Smooth muscle cell (in vitro differentiated cells): ENCODE measurements at regions not wholly inside any gene's neighbourhood (a gene's known extent, or its start where the extent isn't known, plus 50 kb on each side); places are given as distances from the start of the nearest gene placed in this dataset.
"Not testable (repeated sequence)": the region's sequence is repeated elsewhere in the genome, so short reads cannot be mapped to it uniquely, and the experiment has no call there.

ENCODE experiments used
- DNase-seq: peaks from one replicate; lab custom pipeline; 2025; ENCODE audit not compliant: unreplicated experiment; lab: John Stamatoyannopoulos, UW
- H2AFZ ChIP-seq: fragments of 200-600 bp; sonication (generic); 2 replicates; pipeline ENCODE4 v1.6.0; 2016; ENCODE audit warnings: antibody characterized with exemption, low read depth, mild to moderate bottlenecking
- H3F3A ChIP-seq: fragments of 200-600 bp; sonication (generic); 2 replicates; pipeline ENCODE4 v1.6.0; 2017; ENCODE audit warnings: antibody characterized with exemption, low read depth
- H3K27ac ChIP-seq: fragments of 200-600 bp; sonication (generic); 2 replicates; pipeline ENCODE4 v1.5.1; 2016; ENCODE audit warnings: low read depth, mild to moderate bottlenecking
- H3K27me3 ChIP-seq: fragments of 200-600 bp; sonication (generic); 2 replicates; pipeline ENCODE4 v1.6.1; 2016; ENCODE audit warnings: low read depth, mild to moderate bottlenecking
- H3K36me3 ChIP-seq: fragments of 200-600 bp; sonication (generic); 2 replicates; pipeline ENCODE4 v1.5.1; 2016; ENCODE audit warnings: low read depth
- H3K4me1 ChIP-seq: fragments of 200-600 bp; sonication (generic); 2 replicates; pipeline ENCODE4 v1.5.1; 2016; ENCODE audit warnings: low read depth
- H3K4me2 ChIP-seq: fragments of 200-600 bp; sonication (generic); 2 replicates; pipeline ENCODE4 v1.6.0; 2016; ENCODE audit warnings: mild to moderate bottlenecking
- H3K4me3 ChIP-seq: fragments of 200-600 bp; sonication (generic); 2 replicates; pipeline ENCODE4 v1.5.1; 2016; ENCODE audit warnings: mild to moderate bottlenecking
- H3K79me2 ChIP-seq: fragments of 200-600 bp; sonication (generic); 2 replicates; pipeline ENCODE4 v1.6.0; 2016; ENCODE audit warnings: low read depth, mild to moderate bottlenecking
- H3K9ac ChIP-seq: fragments of 200-600 bp; sonication (generic); 2 replicates; pipeline ENCODE4 v1.6.0; 2016; ENCODE audit warnings: low read depth
- H3K9me3 ChIP-seq: fragments of 200-600 bp; sonication (generic); replicated peaks from 2 replicates; pipeline ENCODE4 v1.5.1; 2016; ENCODE audit warnings: low read depth
- H4K20me1 ChIP-seq: fragments of 200-600 bp; sonication (generic); 2 replicates; pipeline ENCODE4 v1.6.0; 2016; ENCODE audit warnings: low read depth
- WGBS: methylation state at CpG from one replicate; pipeline ENCODE4 v1.1.7; 2016; ENCODE audit warnings: low lambda C conversion rate; 5-methylcytosine and 5-hydroxymethylcytosine counted together
- TF ChIP-seq, protein P1 (sequence below): fragments of 200-600 bp; sonication (generic); IDR thresholded peaks from 2 replicates; pipeline ENCODE4 v1.5.1; 2017; ENCODE audit warnings: borderline replicate concordance, mild to moderate bottlenecking, antibody characterized with exemption; ENCODE audit not compliant: insufficient read depth, poor library complexity, severe bottlenecking

DNA sequence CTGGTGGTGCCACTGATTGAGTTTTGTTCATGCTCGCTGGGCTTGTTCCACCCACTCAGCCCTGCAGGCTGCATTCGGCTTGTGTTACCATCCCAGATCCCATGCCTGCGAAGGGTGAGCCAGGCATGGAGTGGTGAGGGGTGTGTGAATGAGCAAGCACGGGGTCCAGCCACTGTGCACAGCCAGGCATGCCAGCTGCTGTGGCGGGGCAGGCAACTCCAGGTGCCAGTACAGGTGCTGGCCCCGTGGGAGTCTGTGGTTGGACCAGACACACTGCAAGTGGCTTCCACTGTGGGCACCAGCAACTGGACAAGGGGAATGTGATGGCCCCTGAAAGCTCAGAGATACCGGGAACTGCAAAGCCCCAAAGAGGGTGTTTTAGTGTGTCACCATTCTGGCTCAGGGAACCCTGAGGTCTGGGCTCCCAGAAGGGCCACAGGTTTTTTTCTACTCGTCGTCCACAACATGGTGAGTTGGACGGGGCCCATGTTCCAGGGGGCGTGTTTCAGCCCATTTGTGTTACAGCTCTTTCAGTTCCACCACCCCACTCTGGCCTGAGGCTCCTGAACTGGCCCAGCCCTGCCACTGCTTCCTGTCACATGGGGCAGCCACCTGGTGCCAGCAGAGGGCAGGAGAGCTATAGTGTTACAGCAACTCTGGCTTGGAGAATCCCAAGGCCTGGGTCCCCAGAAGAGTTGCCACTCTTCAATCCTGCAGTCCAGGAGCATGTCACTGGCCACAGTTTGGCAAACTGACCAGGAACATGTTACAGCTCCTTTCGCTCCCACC lies 217.0 kb upstream of the OBI1 start:
- no peak overlapping the region for H3K27ac ChIP-seq
- no peaks in the 10 kb centered on the region for H3K4me1 ChIP-seq
- no peak overlapping the region for H3K9ac ChIP-seq
- H3K36me3 ChIP-seq: no peaks in the 10 kb centered on the region
- no peak overlapping the region for H3K4me2 ChIP-seq
- DNase-seq: no peak
- no peak overlapping the region for H2AFZ ChIP-seq
- H4K20me1 ChIP-seq: no peaks in the 10 kb centered on the region
- H3K9me3 ChIP-seq: no peaks in the 10 kb centered on the region
- H3K27me3 ChIP-seq: no peaks in the 10 kb centered on the region
- TF ChIP-seq, protein P1, sequence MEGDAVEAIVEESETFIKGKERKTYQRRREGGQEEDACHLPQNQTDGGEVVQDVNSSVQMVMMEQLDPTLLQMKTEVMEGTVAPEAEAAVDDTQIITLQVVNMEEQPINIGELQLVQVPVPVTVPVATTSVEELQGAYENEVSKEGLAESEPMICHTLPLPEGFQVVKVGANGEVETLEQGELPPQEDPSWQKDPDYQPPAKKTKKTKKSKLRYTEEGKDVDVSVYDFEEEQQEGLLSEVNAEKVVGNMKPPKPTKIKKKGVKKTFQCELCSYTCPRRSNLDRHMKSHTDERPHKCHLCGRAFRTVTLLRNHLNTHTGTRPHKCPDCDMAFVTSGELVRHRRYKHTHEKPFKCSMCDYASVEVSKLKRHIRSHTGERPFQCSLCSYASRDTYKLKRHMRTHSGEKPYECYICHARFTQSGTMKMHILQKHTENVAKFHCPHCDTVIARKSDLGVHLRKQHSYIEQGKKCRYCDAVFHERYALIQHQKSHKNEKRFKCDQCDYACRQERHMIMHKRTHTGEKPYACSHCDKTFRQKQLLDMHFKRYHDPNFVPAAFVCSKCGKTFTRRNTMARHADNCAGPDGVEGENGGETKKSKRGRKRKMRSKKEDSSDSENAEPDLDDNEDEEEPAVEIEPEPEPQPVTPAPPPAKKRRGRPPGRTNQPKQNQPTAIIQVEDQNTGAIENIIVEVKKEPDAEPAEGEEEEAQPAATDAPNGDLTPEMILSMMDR: no peak
- WGBS: 87% methylated on average over 12 of the region's 12 CpGs
- no peaks in the 10 kb centered on the region for H3K79me2 ChIP-seq
- no peaks in the 10 kb centered on the region for H3F3A ChIP-seq
- H3K4me3 ChIP-seq: no peak overlapping the region

DNA sequence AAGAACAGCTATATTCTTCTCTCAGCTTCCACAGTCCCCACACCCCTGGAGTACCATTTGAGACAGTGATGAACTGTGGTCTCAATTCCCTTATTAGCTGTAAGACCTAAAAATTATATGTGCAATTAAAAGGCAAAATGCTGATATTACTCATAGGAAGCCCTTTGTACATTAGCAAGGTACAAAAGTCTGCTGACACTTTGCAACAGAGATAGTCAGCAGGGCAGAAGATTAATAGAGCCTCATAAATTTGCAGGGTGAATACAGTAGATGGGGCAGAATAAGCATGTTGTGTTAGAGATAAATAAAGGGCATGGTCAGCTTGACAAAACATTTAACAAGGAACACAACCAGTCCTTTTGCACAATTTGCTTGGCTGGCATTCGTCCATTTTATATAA lies 210.0 kb upstream of the OBI1 start:
- H3K9me3 ChIP-seq: no peaks in the 10 kb centered on the region
- 50% methylated on average over 1 of the region's 1 CpG for WGBS
- no peaks in the 10 kb centered on the region for H3K36me3 ChIP-seq
- H3K9ac ChIP-seq: no peak overlapping the region
- no peak overlapping the region for H2AFZ ChIP-seq
- no peaks in the 10 kb centered on the region for H3K79me2 ChIP-seq
- H3K27ac ChIP-seq: no peak overlapping the region
- no peaks in the 10 kb centered on the region for H4K20me1 ChIP-seq
- no peaks in the 10 kb centered on the region for H3F3A ChIP-seq
- DNase-seq: no peak
- TF ChIP-seq, protein P1: no peak
- no peaks in the 10 kb centered on the region for H3K4me1 ChIP-seq
- H3K4me2 ChIP-seq: no peak overlapping the region
- no peak overlapping the region for H3K4me3 ChIP-seq
- H3K27me3 ChIP-seq: peaks cover 7% of the 10 kb centered on the region

DNA sequence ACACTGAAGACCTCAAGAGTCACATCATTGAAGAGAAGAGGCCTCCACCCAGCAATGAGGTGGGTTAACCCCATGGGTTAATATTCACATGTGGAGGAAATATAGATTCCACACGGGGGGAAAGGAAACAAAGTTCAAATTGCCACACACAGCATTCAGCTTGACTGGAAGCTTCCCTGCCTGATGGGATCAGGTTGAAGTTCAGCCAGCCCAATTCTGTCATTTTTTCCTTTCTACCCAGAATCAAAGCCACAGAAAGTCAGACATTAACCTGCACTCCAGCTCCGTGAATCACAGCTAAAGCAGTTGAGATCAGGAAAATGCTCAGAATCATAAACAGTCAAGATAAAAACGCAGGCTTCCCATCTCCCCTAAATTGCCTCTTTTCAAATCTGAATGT lies 208.7 kb upstream of the OBI1 start:
- no peak overlapping the region for H3K4me3 ChIP-seq
- H2AFZ ChIP-seq: no peak overlapping the region
- H3K36me3 ChIP-seq: no peaks in the 10 kb centered on the region
- no peak overlapping the region for H3K4me2 ChIP-seq
- H3K9me3 ChIP-seq: no peaks in the 10 kb centered on the region
- peaks cover 7% of the 10 kb centered on the region for H3K27me3 ChIP-seq
- 76% methylated on average over 3 of the region's 3 CpGs for WGBS
- H3K27ac ChIP-seq: no peak overlapping the region
- no peak for DNase-seq
- H3F3A ChIP-seq: no peaks in the 10 kb centered on the region
- H3K9ac ChIP-seq: no peak overlapping the region
- H4K20me1 ChIP-seq: no peaks in the 10 kb centered on the region
- TF ChIP-seq, protein P1: no peak
- no peaks in the 10 kb centered on the region for H3K4me1 ChIP-seq
- no peaks in the 10 kb centered on the region for H3K79me2 ChIP-seq

- 70% methylated on average over 6 of the region's 6 CpGs for WGBS
Observed at GRCh38 chr13:78866076-78866475, 207.1 kb upstream of the OBI1 start.

More at GRCh38 chr13:78866076-78866475, 207.1 kb upstream of the OBI1 start:
- not testable (repeated sequence) for H2AFZ ChIP-seq, H3K9me3 ChIP-seq, H3K4me1 ChIP-seq, H4K20me1 ChIP-seq, H3K4me3 ChIP-seq, DNase-seq, H3K36me3 ChIP-seq, H3F3A ChIP-seq, H3K27ac ChIP-seq, H3K4me2 ChIP-seq, H3K9ac ChIP-seq, H3K79me2 ChIP-seq, H3K27me3 ChIP-seq
